Glomerular visceral epithelial cell (primary cell): ENCODE measurements at regions not wholly inside any gene's neighbourhood (a gene's known extent, or its start where the extent isn't known, plus 50 kb on each side); places are given as distances from the start of the nearest gene placed in this dataset.
"Not testable (repeated sequence)": the region's sequence is repeated elsewhere in the genome, so short reads cannot be mapped to it uniquely, and the experiment has no call there.

Experiments used
- DNase-seq: peaks from one replicate; pipeline ENCODE4 v3.0.0-alpha.2; 2016; ENCODE audit errors: extremely low spot score

- no peak for DNase-seq
Measured at GRCh38 chr4:161329852-161330251, 833.9 kb downstream of the FSTL5 start.

- no peak for DNase-seq
Measured at GRCh38 chr4:161321706-161322105, 842.1 kb downstream of the FSTL5 start.

- DNase-seq, result peak; percentile 2
Measured at GRCh38 chr4:161320377-161320776, 843.4 kb downstream of the FSTL5 start.

- DNase-seq, result no peak
Measured at GRCh38 chr4:161317000-161317399, 846.8 kb downstream of the FSTL5 start.

- DNase-seq, result no peak
Measured at GRCh38 chr4:161314371-161314770, 849.4 kb downstream of the FSTL5 start.

GRCh38 chr4:161303551-161303950, 860.2 kb downstream of the FSTL5 start:
- DNase-seq, result no peak

GRCh38 chr4:161291222-161291621, 872.6 kb downstream of the FSTL5 start:
- no peak for DNase-seq

- DNase-seq, result no peak
Measured at GRCh38 chr4:161287678-161288352, 876.0 kb downstream of the FSTL5 start.

- no peak for DNase-seq
Measured at GRCh38 chr4:161285461-161285860, 878.3 kb downstream of the FSTL5 start.

GRCh38 chr4:161280929-161281328, 882.9 kb downstream of the FSTL5 start:
- DNase-seq, result no peak

- no peak for DNase-seq
Measured at GRCh38 chr4:161279095-161279494, 884.7 kb downstream of the FSTL5 start.

- DNase-seq, result not testable (repeated sequence)
Measured at GRCh38 chr4:161277150-161277787, 886.5 kb downstream of the FSTL5 start.

GRCh38 chr4:161273607-161274006, 890.2 kb downstream of the FSTL5 start:
- no peak for DNase-seq

GRCh38 chr4:161260819-161261218, 903.0 kb downstream of the FSTL5 start:
- no peak for DNase-seq

GRCh38 chr4:161256716-161257115, 907.1 kb downstream of the FSTL5 start:
- peak; percentile 3 for DNase-seq

GRCh38 chr4:161256172-161256571, 907.6 kb downstream of the FSTL5 start:
- no peak for DNase-seq

GRCh38 chr4:161254375-161254774, 909.4 kb downstream of the FSTL5 start:
- no peak for DNase-seq

GRCh38 chr4:161252520-161253141, 911.2 kb downstream of the FSTL5 start:
- peak; percentile 30 for DNase-seq

GRCh38 chr4:161249779-161250440, 913.9 kb downstream of the FSTL5 start:
- no peak for DNase-seq

- DNase-seq, result no peak
Measured at GRCh38 chr4:161248880-161249279, 914.9 kb downstream of the FSTL5 start.

- DNase-seq, result no peak
Measured at GRCh38 chr4:161247831-161248230, 916.0 kb downstream of the FSTL5 start.

GRCh38 chr4:161238033-161238432, 925.8 kb downstream of the FSTL5 start:
- no peak for DNase-seq

GRCh38 chr4:161237495-161237894, 926.3 kb downstream of the FSTL5 start:
- no peak for DNase-seq
